H9 (cell line): ENCODE measurements at regions not wholly inside any gene's neighbourhood (a gene's known extent, or its start where the extent isn't known, plus 50 kb on each side); places are given as distances from the start of the nearest gene placed in this dataset.

Experiments
- DNase-seq: peaks from one replicate; pipeline ENCODE4 v3.0.0-alpha.2; 2017
- H2AFZ ChIP-seq: one replicate; pipeline ENCODE4 v1.6.1; 2013; ENCODE audit warnings: mild to moderate bottlenecking, low read length, control low read depth, moderate library complexity
- H2AK5ac ChIP-seq: 2 replicates; pipeline ENCODE4 v1.6.1; 2013; ENCODE audit warnings: low read length, control low read depth, mixed read lengths; ENCODE audit not compliant: insufficient read length
- H2BK120ac ChIP-seq: one replicate; pipeline ENCODE4 v1.6.1; 2013; ENCODE audit warnings: low read depth, mild to moderate bottlenecking, low read length, control low read depth, inconsistent platforms; ENCODE audit not compliant: poor library complexity, severe bottlenecking
- H2BK12ac ChIP-seq: 2 replicates; pipeline ENCODE4 v1.6.1; 2013; ENCODE audit warnings: low read length, control low read depth, mixed read lengths, low read depth; ENCODE audit not compliant: insufficient read length
- H2BK15ac ChIP-seq: 2 replicates; pipeline ENCODE4 v1.6.1; 2013; ENCODE audit warnings: low read depth, low read length, control low read depth
- H2BK20ac ChIP-seq: one replicate; pipeline ENCODE4 v1.6.1; 2013; ENCODE audit warnings: low read depth, mild to moderate bottlenecking, low read length, control low read depth, inconsistent platforms; ENCODE audit not compliant: poor library complexity, severe bottlenecking
- H2BK5ac ChIP-seq: 2 replicates; pipeline ENCODE4 v1.6.1; 2013; ENCODE audit warnings: low read length, control low read depth, mixed read lengths; ENCODE audit not compliant: insufficient read length
- H3K14ac ChIP-seq: 2 replicates; pipeline ENCODE4 v1.6.1; 2013; ENCODE audit warnings: low read length, control low read depth; ENCODE audit not compliant: insufficient read depth
- H3K18ac ChIP-seq: 2 replicates; pipeline ENCODE4 v1.6.1; 2013; ENCODE audit warnings: low read depth, mild to moderate bottlenecking, mixed read lengths, low read length, control low read depth; ENCODE audit not compliant: insufficient read length
- H3K23ac ChIP-seq: 2 replicates; pipeline ENCODE4 v1.6.1; 2013; ENCODE audit warnings: low read length, control low read depth, mixed read lengths, low read depth; ENCODE audit not compliant: insufficient read length
- H3K23me2 ChIP-seq: 2 replicates; pipeline ENCODE4 v1.6.1; 2013; ENCODE audit warnings: low read depth, mild to moderate bottlenecking, mixed read lengths, low read length, control low read depth; ENCODE audit not compliant: insufficient read length, poor library complexity, severe bottlenecking
- H3K27ac ChIP-seq: 2 replicates; pipeline ENCODE4 v1.5.1; 2013; ENCODE audit warnings: low read length, control low read depth, mixed read lengths, low read depth; ENCODE audit not compliant: insufficient read length
- H3K27me3 ChIP-seq: 2 replicates; pipeline ENCODE4 v1.6.1; 2013; ENCODE audit warnings: low read length, control low read depth, inconsistent platforms; ENCODE audit not compliant: insufficient read depth
- H3K4ac ChIP-seq: 2 replicates; pipeline ENCODE4 v1.6.1; 2013; ENCODE audit warnings: low read depth, mild to moderate bottlenecking, control low read depth, inconsistent platforms, low read length, moderate library complexity
- H3K4me1 ChIP-seq: 2 replicates; pipeline ENCODE4 v1.6.1; 2013; ENCODE audit warnings: low read length, control low read depth, inconsistent platforms; ENCODE audit not compliant: insufficient read depth
- H3K4me2 ChIP-seq: 2 replicates; pipeline ENCODE4 v1.6.1; 2013; ENCODE audit warnings: low read length, control low read depth, mixed read lengths; ENCODE audit not compliant: insufficient read length, insufficient read depth
- H3K56ac ChIP-seq: 2 replicates; pipeline ENCODE4 v1.6.1; 2013; ENCODE audit warnings: low read depth, mild to moderate bottlenecking, mixed read lengths, low read length, control low read depth; ENCODE audit not compliant: insufficient read length
- H3K79me1 ChIP-seq: 2 replicates; pipeline ENCODE4 v1.6.1; 2013; ENCODE audit warnings: low read depth, mild to moderate bottlenecking, moderate library complexity, low read length, control low read depth, inconsistent platforms; ENCODE audit not compliant: insufficient read depth, poor library complexity, severe bottlenecking
- H3K79me2 ChIP-seq: 2 replicates; pipeline ENCODE4 v1.6.1; 2013; ENCODE audit warnings: low read length, control low read depth, inconsistent platforms; ENCODE audit not compliant: insufficient read depth
- H3K9ac ChIP-seq: 2 replicates; pipeline ENCODE4 v1.6.1; 2013; ENCODE audit warnings: low read length, control low read depth, mixed read lengths; ENCODE audit not compliant: insufficient read length; ENCODE audit errors: extremely low read depth
- H3K9me3 ChIP-seq: one replicate; pipeline ENCODE4 v1.6.1; 2013; ENCODE audit warnings: low read depth, low read length, inconsistent platforms; ENCODE audit not compliant: control insufficient read depth
- H3T11ph ChIP-seq: one replicate; pipeline ENCODE4 v1.6.1; 2013; ENCODE audit warnings: mild to moderate bottlenecking, low read length, control low read depth, inconsistent platforms
- H4K20me1 ChIP-seq: one replicate; pipeline ENCODE4 v1.6.1; 2013; ENCODE audit not compliant: control insufficient read depth, insufficient read length, insufficient read depth
- H4K5ac ChIP-seq: 2 replicates; pipeline ENCODE4 v1.6.1; 2013; ENCODE audit warnings: low read depth, mild to moderate bottlenecking, mixed read lengths, low read length, control low read depth; ENCODE audit not compliant: insufficient read length
- H4K8ac ChIP-seq: replicated peaks from 2 replicates; pipeline ENCODE4 v1.6.1; 2013; ENCODE audit warnings: low read length, control low read depth, mixed read lengths, low read depth; ENCODE audit not compliant: insufficient read length
- H4K91ac ChIP-seq: 2 replicates; pipeline ENCODE4 v1.6.1; 2013; ENCODE audit warnings: low read depth, mild to moderate bottlenecking, moderate library complexity, mixed read lengths, low read length, control low read depth; ENCODE audit not compliant: insufficient read length
- H3K27ac Mint-ChIP-seq, 3 experiments: 2 replicates in 2 of 3; 3 replicates in 1 of 3; pipeline ENCODE4 v1.8.0; 2020 to 2021; ENCODE audit warnings: mixed read lengths in 3 of 3, mild to moderate bottlenecking in 1 of 3, moderate library complexity in 1 of 3
- H3K27me3 Mint-ChIP-seq: 2 replicates; pipeline ENCODE4 v1.8.0; 2021; ENCODE audit warnings: low read depth, mild to moderate bottlenecking, moderate library complexity, mixed read lengths
- H3K36me3 Mint-ChIP-seq, 3 experiments: 2 replicates in 2 of 3; 3 replicates in 1 of 3; pipeline ENCODE4 v1.8.0; 2020 to 2021; ENCODE audit warnings: low read depth in 3 of 3, mixed read lengths in 3 of 3; ENCODE audit not compliant: insufficient read depth in 1 of 3
- H3K4me1 Mint-ChIP-seq, 2 experiments: 2 replicates each; pipeline ENCODE4 v1.8.0; 2020; ENCODE audit warnings: mixed read lengths in 2 of 2
- H3K4me3 Mint-ChIP-seq, 2 experiments: 2 replicates in 1 of 2; 3 replicates in 1 of 2; pipeline ENCODE4 v1.8.0; 2020 to 2021; ENCODE audit warnings: mild to moderate bottlenecking in 2 of 2, mixed read lengths in 2 of 2, moderate library complexity in 1 of 2
- H3K9me3 Mint-ChIP-seq, 2 experiments: 2 replicates in 1 of 2; 3 replicates in 1 of 2; pipeline ENCODE4 v1.8.0; 2020; ENCODE audit warnings: mild to moderate bottlenecking in 2 of 2, mixed read lengths in 2 of 2, moderate library complexity in 1 of 2
- CTCF ChIP-seq: fragments of 200-600 bp; sonication (generic); conservative IDR thresholded peaks from 3 replicates; pipeline ENCODE4 v1.8.0; 2021; ENCODE audit warnings: antibody characterized with exemption, mild to moderate bottlenecking

GRCh38 chr3:63168179-63168578 lies 109.9 kb upstream of the SYNPR start:
- Histone ChIP-seq H3K79me1 (no peaks in the 10 kb centered on the region), H2AFZ (no peak overlapping the region), H3K23me2 (no peaks in the 10 kb centered on the region), H3K27me3 (no peaks in the 10 kb centered on the region), H3K4me2 (no peak overlapping the region), H2BK12ac (no peak overlapping the region), H3K4ac (no peak overlapping the region), H3K56ac (no peak overlapping the region), H2BK20ac (no peak overlapping the region), H3K9ac (no peak overlapping the region), H3K18ac (no peak overlapping the region), H4K5ac (no peak overlapping the region), H2BK120ac (no peak overlapping the region), H4K8ac (no peak overlapping the region), H3K14ac (no peak overlapping the region), H4K20me1 (no peaks in the 10 kb centered on the region), H3K27ac (no peak overlapping the region), H3K9me3 (no peaks in the 10 kb centered on the region), H4K91ac (no peak overlapping the region), H2BK15ac (no peak overlapping the region), H2BK5ac (no peak overlapping the region), H3K79me2 (no peaks in the 10 kb centered on the region), H3K23ac (no peak overlapping the region), H2AK5ac (no peak overlapping the region), H3K4me1 (peaks cover 5% of the 10 kb centered on the region; the same call in 1 of the 2 replicates), H3T11ph (no peak overlapping the region)
- DNase-seq = no peak
- H3K27me3 Mint-ChIP-seq = no peaks in the 10 kb centered on the region
- no peak overlapping the region for H3K27ac Mint-ChIP-seq
- peaks cover 17 to 18% of the 10 kb centered on the region in 2 experiments for H3K4me1 Mint-ChIP-seq
- peaks cover 0 to 5% (median 0%) of the 10 kb centered on the region in 3 experiments; a peak in 1 of 7 replicates for H3K36me3 Mint-ChIP-seq
- H3K4me3 Mint-ChIP-seq = no peak overlapping the region
- no peak for TF ChIP-seq CTCF
- peaks cover 3 to 5% of the 10 kb centered on the region in 2 experiments; a peak in 2 of 5 replicates for H3K9me3 Mint-ChIP-seq
